Parathyroid adenoma (tissue), 2 donors: ENCODE measurements at regions not wholly inside any gene's neighbourhood (a gene's known extent, or its start where the extent isn't known, plus 50 kb on each side); places are given as distances from the start of the nearest gene placed in this dataset.

Source experiments
- H2AFZ ChIP-seq: fragments of 300-600 bp; sonication (generic); one replicate; pipeline ENCODE4 v1.7.0; 2017; ENCODE audit warnings: antibody characterized with exemption, mild to moderate bottlenecking
- H3K27ac ChIP-seq: fragments of 300-600 bp; sonication (generic); one replicate; pipeline ENCODE4 v1.7.0; 2017
- H3K27me3 ChIP-seq: fragments of 300-600 bp; sonication (generic); one replicate; pipeline ENCODE4 v1.7.0; 2017; ENCODE audit warnings: low read length; ENCODE audit not compliant: control insufficient read depth, insufficient read depth
- H3K36me3 ChIP-seq: fragments of 300-600 bp; sonication (generic); one replicate; pipeline ENCODE4 v1.7.0; 2017; ENCODE audit warnings: low read length; ENCODE audit not compliant: control insufficient read depth, insufficient read depth
- H3K4me1 ChIP-seq: fragments of 300-600 bp; sonication (generic); one replicate; pipeline ENCODE4 v1.7.0; 2017; ENCODE audit warnings: control low read depth
- H3K4me2 ChIP-seq: fragments of 300-600 bp; sonication (generic); one replicate; pipeline ENCODE4 v1.7.0; 2017; ENCODE audit warnings: low read length
- H3K4me3 ChIP-seq: fragments of 300-600 bp; sonication (generic); one replicate; pipeline ENCODE4 v1.7.0; 2017; ENCODE audit warnings: low read depth, low read length
- H3K79me2 ChIP-seq: fragments of 300-600 bp; sonication (generic); one replicate; pipeline ENCODE4 v1.7.0; 2017; ENCODE audit warnings: control low read depth
- H3K9ac ChIP-seq: fragments of 300-600 bp; sonication (generic); one replicate; pipeline ENCODE4 v1.7.0; 2017; ENCODE audit warnings: mild to moderate bottlenecking
- H3K9me3 ChIP-seq: fragments of 300-600 bp; sonication (generic); one replicate; pipeline ENCODE4 v1.7.0; 2017; ENCODE audit warnings: low read length; ENCODE audit not compliant: control insufficient read depth
- TF ChIP-seq, protein P1 (sequence below): fragments of 300-600 bp; sonication (generic); IDR thresholded peaks from one replicate; pipeline ENCODE4 v1.7.0; 2017; ENCODE audit warnings: antibody characterized with exemption, mild to moderate bottlenecking
- donor health status: primary hyperparathyroidism.

DNA sequence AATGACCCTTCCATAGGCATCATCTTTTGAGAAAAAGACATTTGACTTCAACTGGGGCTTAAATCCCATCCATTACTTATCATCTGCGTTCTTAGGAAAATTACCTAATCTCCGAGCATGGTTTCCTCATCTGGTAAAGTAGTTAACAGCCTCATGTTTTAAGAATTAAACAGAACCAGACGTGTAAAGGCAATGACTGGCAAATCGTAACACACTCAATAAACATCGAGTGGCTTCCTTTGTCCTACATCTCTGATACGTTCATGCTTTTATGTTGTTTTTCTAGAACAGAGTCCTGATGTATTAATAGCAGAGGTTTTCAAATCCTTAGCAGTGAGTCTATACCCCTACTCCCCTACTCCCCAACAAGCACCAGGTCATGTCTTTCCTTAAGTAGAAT is 189.7 kb upstream of the RGS6 start:
- no peak overlapping the region for H2AFZ ChIP-seq
- no peak overlapping the region for H3K4me3 ChIP-seq
- H3K9me3 ChIP-seq = no peaks in the 10 kb centered on the region
- no peaks in the 10 kb centered on the region for H3K79me2 ChIP-seq
- no peak overlapping the region for H3K4me2 ChIP-seq
- H3K4me1 ChIP-seq = peaks cover 6% of the 10 kb centered on the region
- no peaks in the 10 kb centered on the region for H3K36me3 ChIP-seq
- no peak overlapping the region for H3K9ac ChIP-seq
- no peaks in the 10 kb centered on the region for H3K27me3 ChIP-seq
- no peak overlapping the region for H3K27ac ChIP-seq
- TF ChIP-seq, protein P1, sequence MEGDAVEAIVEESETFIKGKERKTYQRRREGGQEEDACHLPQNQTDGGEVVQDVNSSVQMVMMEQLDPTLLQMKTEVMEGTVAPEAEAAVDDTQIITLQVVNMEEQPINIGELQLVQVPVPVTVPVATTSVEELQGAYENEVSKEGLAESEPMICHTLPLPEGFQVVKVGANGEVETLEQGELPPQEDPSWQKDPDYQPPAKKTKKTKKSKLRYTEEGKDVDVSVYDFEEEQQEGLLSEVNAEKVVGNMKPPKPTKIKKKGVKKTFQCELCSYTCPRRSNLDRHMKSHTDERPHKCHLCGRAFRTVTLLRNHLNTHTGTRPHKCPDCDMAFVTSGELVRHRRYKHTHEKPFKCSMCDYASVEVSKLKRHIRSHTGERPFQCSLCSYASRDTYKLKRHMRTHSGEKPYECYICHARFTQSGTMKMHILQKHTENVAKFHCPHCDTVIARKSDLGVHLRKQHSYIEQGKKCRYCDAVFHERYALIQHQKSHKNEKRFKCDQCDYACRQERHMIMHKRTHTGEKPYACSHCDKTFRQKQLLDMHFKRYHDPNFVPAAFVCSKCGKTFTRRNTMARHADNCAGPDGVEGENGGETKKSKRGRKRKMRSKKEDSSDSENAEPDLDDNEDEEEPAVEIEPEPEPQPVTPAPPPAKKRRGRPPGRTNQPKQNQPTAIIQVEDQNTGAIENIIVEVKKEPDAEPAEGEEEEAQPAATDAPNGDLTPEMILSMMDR = no peak

DNA sequence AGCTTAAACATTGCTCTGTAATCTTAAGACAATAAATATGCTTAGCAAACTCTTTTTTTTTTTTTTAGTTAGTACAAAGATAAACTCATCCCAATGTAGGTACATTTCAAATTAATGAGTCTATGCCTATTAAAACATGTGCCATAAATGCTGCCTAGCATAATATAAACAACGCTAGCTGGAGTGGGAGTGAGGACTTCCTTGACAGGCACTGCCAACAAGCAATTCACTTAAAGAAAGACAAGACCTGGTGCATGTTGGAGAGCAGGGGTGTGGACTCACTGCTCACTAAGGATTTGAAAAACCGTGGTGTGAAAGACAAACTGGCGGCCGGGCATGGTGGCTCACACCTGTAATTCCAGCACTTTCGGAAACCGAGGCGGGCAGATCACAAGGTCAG is 187.2 kb upstream of the RGS6 start:
- TF ChIP-seq, protein P1 = no peak
- H3K36me3 ChIP-seq = no peaks in the 10 kb centered on the region

DNA sequence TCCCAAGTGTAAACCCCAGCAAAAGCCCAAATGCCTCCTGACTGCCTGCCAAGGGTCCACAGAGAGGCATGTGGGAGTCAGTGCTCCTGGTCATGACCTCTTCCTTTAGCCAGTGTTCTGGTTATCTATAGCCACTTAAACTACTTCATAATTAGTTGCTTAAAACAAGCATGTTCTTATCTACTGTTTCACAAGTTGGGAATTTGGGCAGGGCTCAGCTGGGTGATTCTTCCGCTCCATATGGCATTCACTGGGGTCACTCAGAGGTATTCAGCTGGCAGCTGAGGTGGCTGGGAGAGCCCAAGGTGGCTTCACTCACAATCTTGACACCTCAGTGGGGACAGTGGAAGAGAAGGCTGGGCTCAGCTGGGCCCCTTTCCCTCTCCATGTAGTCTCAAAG is 184.0 kb upstream of the RGS6 start:
- Histone ChIP-seq H3K79me2 (no peaks in the 10 kb centered on the region), H3K4me1 (peaks cover 4% of the 10 kb centered on the region), H3K9me3 (no peaks in the 10 kb centered on the region), H3K27me3 (no peaks in the 10 kb centered on the region), H2AFZ (no peak overlapping the region), H3K27ac (no peak overlapping the region), H3K9ac (no peak overlapping the region), H3K36me3 (no peaks in the 10 kb centered on the region), H3K4me2 (no peak overlapping the region), H3K4me3 (no peak overlapping the region)
- TF ChIP-seq, protein P1 = no peak

More for the DNA sequence above, 187.2 kb upstream of the RGS6 start:
- Histone ChIP-seq H3K27me3 (no peaks in the 10 kb centered on the region), H3K79me2 (no peaks in the 10 kb centered on the region), H3K9ac (no peak overlapping the region), H3K4me2 (no peak overlapping the region), H3K27ac (no peak overlapping the region), H3K4me3 (no peak overlapping the region), H3K9me3 (no peaks in the 10 kb centered on the region), H3K4me1 (peaks cover 6% of the 10 kb centered on the region), H2AFZ (no peak overlapping the region)

DNA sequence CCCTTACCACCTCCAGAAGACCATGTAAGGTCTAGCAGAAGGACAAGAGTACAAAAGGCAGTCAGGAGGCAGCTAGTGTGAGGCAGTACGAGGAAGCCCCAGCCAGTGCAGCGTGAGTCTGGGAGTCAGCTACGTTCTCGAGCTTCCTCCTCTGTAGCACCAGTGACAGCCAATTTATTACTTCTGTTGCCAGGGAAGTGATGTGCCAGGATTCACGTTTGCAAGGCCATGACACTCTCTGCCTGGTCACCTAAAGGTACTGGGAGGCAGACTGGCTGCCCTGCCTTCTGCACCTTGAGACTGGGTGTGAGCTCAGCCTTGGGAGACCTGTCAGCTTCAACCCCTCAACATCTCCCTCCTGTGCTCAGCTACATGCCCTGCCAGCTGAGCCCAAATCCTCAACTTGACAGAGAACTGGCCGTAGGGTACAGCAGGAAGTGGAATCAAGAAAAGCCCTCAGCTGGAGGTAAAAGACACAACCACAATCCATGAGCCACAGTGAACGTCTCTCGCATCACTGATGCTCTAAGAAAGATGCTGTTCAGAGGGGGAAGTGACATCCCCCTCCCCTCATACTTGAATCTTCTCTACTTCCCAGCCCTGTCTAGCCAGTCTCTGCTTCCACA is 182.5 kb upstream of the RGS6 start:
- Histone ChIP-seq H3K9me3 (no peaks in the 10 kb centered on the region), H2AFZ (no peak overlapping the region), H3K27ac (no peak overlapping the region), H3K4me1 (peaks cover 4% of the 10 kb centered on the region), H3K27me3 (no peaks in the 10 kb centered on the region), H3K36me3 (no peaks in the 10 kb centered on the region), H3K4me3 (no peak overlapping the region), H3K79me2 (no peaks in the 10 kb centered on the region), H3K4me2 (no peak overlapping the region), H3K9ac (no peak overlapping the region)
- TF ChIP-seq, protein P1 = no peak

DNA sequence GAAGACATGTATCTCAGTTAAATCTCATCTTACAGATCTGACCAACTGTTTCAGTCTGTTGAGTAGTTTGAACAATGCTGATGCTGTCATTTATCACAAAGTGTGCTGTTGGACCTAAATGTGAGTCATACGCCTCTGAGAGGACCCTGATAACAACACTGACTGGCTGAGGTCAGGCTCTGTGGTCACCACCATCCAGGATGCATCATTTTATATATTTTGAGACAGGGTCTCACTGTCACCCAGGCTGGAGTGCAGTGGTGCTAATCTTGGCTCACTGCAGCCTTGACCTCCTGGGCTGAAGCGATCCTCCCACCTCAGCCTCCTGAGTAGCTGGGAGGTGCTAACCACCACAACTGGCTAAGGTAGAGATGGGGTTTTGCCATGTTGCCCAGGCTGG is 181.0 kb upstream of the RGS6 start:
- no peaks in the 10 kb centered on the region for H3K9me3 ChIP-seq
- H3K4me2 ChIP-seq = no peak overlapping the region
- H3K27me3 ChIP-seq = no peaks in the 10 kb centered on the region
- H3K4me1 ChIP-seq = peaks cover 4% of the 10 kb centered on the region
- H3K36me3 ChIP-seq = no peaks in the 10 kb centered on the region
- no peaks in the 10 kb centered on the region for H3K79me2 ChIP-seq
- H3K4me3 ChIP-seq = no peak overlapping the region
- H3K9ac ChIP-seq = no peak overlapping the region
- H3K27ac ChIP-seq = no peak overlapping the region
- H2AFZ ChIP-seq = no peak overlapping the region
- TF ChIP-seq, protein P1 = no peak
